ENCODE measurements at regions not wholly inside any gene's neighbourhood (a gene's known extent, or its start where the extent isn't known, plus 50 kb on each side); places are given as distances from the start of the nearest gene placed in this dataset.

GRCh38 chr10:61063034-61063433, 119.0 kb upstream of the RHOBTB1 start (continued):
- no peak for TF ChIP-seq DRAP1 (CRISPR knock-in tag; IDR thresholded peaks at IDR 0.05)
- no peak for TF ChIP-seq THAP8 (CRISPR knock-in tag; IDR thresholded peaks at IDR 0.05; ENCODE audit: borderline replicate concordance)
- TF ChIP-seq, protein P1, sequence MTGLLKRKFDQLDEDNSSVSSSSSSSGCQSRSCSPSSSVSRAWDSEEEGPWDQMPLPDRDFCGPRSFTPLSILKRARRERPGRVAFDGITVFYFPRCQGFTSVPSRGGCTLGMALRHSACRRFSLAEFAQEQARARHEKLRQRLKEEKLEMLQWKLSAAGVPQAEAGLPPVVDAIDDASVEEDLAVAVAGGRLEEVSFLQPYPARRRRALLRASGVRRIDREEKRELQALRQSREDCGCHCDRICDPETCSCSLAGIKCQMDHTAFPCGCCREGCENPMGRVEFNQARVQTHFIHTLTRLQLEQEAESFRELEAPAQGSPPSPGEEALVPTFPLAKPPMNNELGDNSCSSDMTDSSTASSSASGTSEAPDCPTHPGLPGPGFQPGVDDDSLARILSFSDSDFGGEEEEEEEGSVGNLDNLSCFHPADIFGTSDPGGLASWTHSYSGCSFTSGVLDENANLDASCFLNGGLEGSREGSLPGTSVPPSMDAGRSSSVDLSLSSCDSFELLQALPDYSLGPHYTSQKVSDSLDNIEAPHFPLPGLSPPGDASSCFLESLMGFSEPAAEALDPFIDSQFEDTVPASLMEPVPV (CRISPR knock-in tag; IDR thresholded peaks at IDR 0.05), result no peak
- TF ChIP-seq ZFP1 (CRISPR knock-in tag; IDR thresholded peaks at IDR 0.05), result peak; percentile 90
- peak; percentile 52; the same call in 1 of the 2 replicates for TF ChIP-seq PRDM10 (CRISPR knock-in tag; IDR thresholded peaks at IDR 0.05; ENCODE audit: low read depth)
- TF ChIP-seq GABPB1 (CRISPR knock-in tag; IDR thresholded peaks at IDR 0.05), result peak; percentile 10; the same call in 1 of the 2 replicates
- TF ChIP-seq ELF1 (CRISPR knock-in tag; IDR thresholded peaks at IDR 0.05), result no peak
- TF ChIP-seq RARA (CRISPR knock-in tag; IDR thresholded peaks at IDR 0.05), result peak; percentile 92
- TF ChIP-seq HNF1B (CRISPR knock-in tag; IDR thresholded peaks at IDR 0.05), result peak; percentile 55; the same call in 1 of the 2 replicates
- TF ChIP-seq ZNF383 (CRISPR knock-in tag; IDR thresholded peaks at IDR 0.05; ENCODE audit: borderline replicate concordance), result no peak
- peak; percentile 38; the same call in 1 of the 2 replicates for TF ChIP-seq KMT2A (CRISPR knock-in tag; IDR thresholded peaks at IDR 0.05)
- no peak for TF ChIP-seq NONO (IDR thresholded peaks at IDR 0.05)
- TF ChIP-seq NONO (CRISPR knock-in tag; conservative IDR thresholded peaks at IDR 0.05), result peak; percentile 56; the same call in 1 of the 2 replicates
- TF ChIP-seq IRF2 (CRISPR knock-in tag; IDR thresholded peaks at IDR 0.05), result peak; percentile 56; the same call in 1 of the 2 replicates
- TF ChIP-seq MEIS1 (CRISPR knock-in tag; IDR thresholded peaks at IDR 0.05; ENCODE audit: borderline replicate concordance), result peak; percentile 82; the same call in 1 of the 2 replicates
- TF ChIP-seq PPARG (CRISPR knock-in tag; conservative IDR thresholded peaks at IDR 0.05), result peak; percentile 83
- TF ChIP-seq, protein P2, sequence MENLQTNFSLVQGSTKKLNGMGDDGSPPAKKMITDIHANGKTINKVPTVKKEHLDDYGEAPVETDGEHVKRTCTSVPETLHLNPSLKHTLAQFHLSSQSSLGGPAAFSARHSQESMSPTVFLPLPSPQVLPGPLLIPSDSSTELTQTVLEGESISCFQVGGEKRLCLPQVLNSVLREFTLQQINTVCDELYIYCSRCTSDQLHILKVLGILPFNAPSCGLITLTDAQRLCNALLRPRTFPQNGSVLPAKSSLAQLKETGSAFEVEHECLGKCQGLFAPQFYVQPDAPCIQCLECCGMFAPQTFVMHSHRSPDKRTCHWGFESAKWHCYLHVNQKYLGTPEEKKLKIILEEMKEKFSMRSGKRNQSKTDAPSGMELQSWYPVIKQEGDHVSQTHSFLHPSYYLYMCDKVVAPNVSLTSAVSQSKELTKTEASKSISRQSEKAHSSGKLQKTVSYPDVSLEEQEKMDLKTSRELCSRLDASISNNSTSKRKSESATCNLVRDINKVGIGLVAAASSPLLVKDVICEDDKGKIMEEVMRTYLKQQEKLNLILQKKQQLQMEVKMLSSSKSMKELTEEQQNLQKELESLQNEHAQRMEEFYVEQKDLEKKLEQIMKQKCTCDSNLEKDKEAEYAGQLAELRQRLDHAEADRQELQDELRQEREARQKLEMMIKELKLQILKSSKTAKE (CRISPR knock-in tag; IDR thresholded peaks at IDR 0.05; ENCODE audit: borderline replicate concordance), result no peak; the same call in 1 of the 2 replicates
- peak; percentile 47; the same call in 1 of the 2 replicates for TF ChIP-seq FOSL1 (CRISPR knock-in tag; IDR thresholded peaks at IDR 0.05; ENCODE audit: borderline replicate concordance)
- peak; percentile 60; the same call in 1 of the 2 replicates for TF ChIP-seq DNMT3B (CRISPR knock-in tag; conservative IDR thresholded peaks at IDR 0.05)
- peak; percentile 71; the same call in 1 of the 2 replicates for TF ChIP-seq ZNF430 (CRISPR knock-in tag; IDR thresholded peaks at IDR 0.05)
- TF ChIP-seq ZNF235 (CRISPR knock-in tag; IDR thresholded peaks at IDR 0.05; ENCODE audit: borderline replicate concordance), result no peak
